HepG2 (cell line): ENCODE measurements at regions not wholly inside any gene's neighbourhood (a gene's known extent, or its start where the extent isn't known, plus 50 kb on each side); places are given as distances from the start of the nearest gene placed in this dataset.

ENCODE experiments used
- BRCA1 ChIP-seq: sonication (generic); formaldehyde crosslinking; IDR thresholded peaks from 2 replicates; pipeline ENCODE4 v1.4.0; 2020; ENCODE audit warnings: missing genetic modification reagents
- CBFB ChIP-seq: sonication (generic); formaldehyde crosslinking; IDR thresholded peaks from 2 replicates; pipeline ENCODE4 v1.4.0; 2020; ENCODE audit warnings: missing genetic modification reagents
- CHD2 ChIP-seq: IDR thresholded peaks from 2 replicates; pipeline ENCODE4 v1.6.1; 2011; ENCODE audit warnings: low read depth, low read length, improper control_type of control experiment
- ETV5 ChIP-seq: IDR thresholded peaks from 2 replicates; pipeline ENCODE4 v1.6.1; 2018; ENCODE audit warnings: missing biosample characterization, missing genetic modification reagents, inconsistent platforms, borderline replicate concordance
- HIVEP1 ChIP-seq: sonication (generic); formaldehyde crosslinking; IDR thresholded peaks from 2 replicates; pipeline ENCODE4 v1.4.0; 2020; ENCODE audit warnings: mild to moderate bottlenecking, missing genetic modification reagents
- JUN ChIP-seq: sonication (generic); formaldehyde crosslinking; IDR thresholded peaks from 2 replicates; pipeline ENCODE4 v1.4.0; 2020; ENCODE audit warnings: mild to moderate bottlenecking, missing genetic modification reagents
- NFRKB ChIP-seq: fragments of 450-650 bp; IDR thresholded peaks from 2 replicates; pipeline ENCODE4 v1.6.1; 2017
- PAF1 ChIP-seq: IDR thresholded peaks from 2 replicates; pipeline ENCODE4 v1.6.1; 2016; ENCODE audit warnings: missing genetic modification reagents, missing compliant biosample characterization
- TCF12 ChIP-seq, 2 experiments: fragments of 450-650 bp in 1 of 2; sonication (generic) in 1 of 2; formaldehyde crosslinking in 1 of 2; IDR thresholded peaks; 2 replicates each; pipeline versions ENCODE4 v1.6.1 to v1.8.0; 2017 to 2022; ENCODE audit warnings: antibody characterized with exemption in 1 of 2, mild to moderate bottlenecking in 1 of 2, missing genetic modification reagents in 1 of 2, moderate library complexity in 1 of 2
- ZBTB8A ChIP-seq: sonication (generic); formaldehyde crosslinking; IDR thresholded peaks from 2 replicates; pipeline ENCODE4 v1.4.0; 2020; ENCODE audit warnings: mild to moderate bottlenecking, low read depth, missing genetic modification reagents, borderline replicate concordance
- ZNF20 ChIP-seq: sonication (generic); formaldehyde crosslinking; IDR thresholded peaks from 2 replicates; pipeline ENCODE4 v1.4.0; 2020; ENCODE audit warnings: mild to moderate bottlenecking, moderate library complexity, missing genetic modification reagents
- ZNF766 ChIP-seq: sonication (generic); formaldehyde crosslinking; IDR thresholded peaks from 2 replicates; pipeline ENCODE4 v1.5.0; 2020; ENCODE audit warnings: missing genetic modification reagents, borderline replicate concordance
- ZNF782 ChIP-seq: sonication (generic); formaldehyde crosslinking; IDR thresholded peaks from 2 replicates; pipeline ENCODE4 v1.4.0; 2020; ENCODE audit warnings: missing genetic modification reagents, mild to moderate bottlenecking, borderline replicate concordance
- TF ChIP-seq, protein P1 (sequence below): sonication (generic); formaldehyde crosslinking; IDR thresholded peaks from 2 replicates; pipeline ENCODE4 v1.4.0; 2020; ENCODE audit warnings: mild to moderate bottlenecking, missing genetic modification reagents, borderline replicate concordance
- TF ChIP-seq, protein P2 (sequence below): sonication (generic); formaldehyde crosslinking; IDR thresholded peaks from 2 replicates; pipeline ENCODE4 v1.4.0; 2020; ENCODE audit warnings: missing genetic modification reagents
- TF ChIP-seq, protein P3 (sequence below): sonication (generic); formaldehyde crosslinking; IDR thresholded peaks from 2 replicates; pipeline ENCODE4 v1.8.0; 2022; ENCODE audit warnings: mild to moderate bottlenecking, missing genetic modification reagents; ENCODE audit not compliant: insufficient replicate concordance
- TF ChIP-seq, protein P4 (sequence below): sonication (generic); formaldehyde crosslinking; IDR thresholded peaks from 2 replicates; pipeline ENCODE4 v1.4.0; 2020; ENCODE audit warnings: mild to moderate bottlenecking, missing genetic modification reagents
- TF ChIP-seq, protein P5 (sequence below): sonication (generic); formaldehyde crosslinking; IDR thresholded peaks from 2 replicates; pipeline ENCODE4 v1.8.1; 2023; ENCODE audit warnings: mild to moderate bottlenecking, moderate library complexity, missing genetic modification reagents

DNA sequence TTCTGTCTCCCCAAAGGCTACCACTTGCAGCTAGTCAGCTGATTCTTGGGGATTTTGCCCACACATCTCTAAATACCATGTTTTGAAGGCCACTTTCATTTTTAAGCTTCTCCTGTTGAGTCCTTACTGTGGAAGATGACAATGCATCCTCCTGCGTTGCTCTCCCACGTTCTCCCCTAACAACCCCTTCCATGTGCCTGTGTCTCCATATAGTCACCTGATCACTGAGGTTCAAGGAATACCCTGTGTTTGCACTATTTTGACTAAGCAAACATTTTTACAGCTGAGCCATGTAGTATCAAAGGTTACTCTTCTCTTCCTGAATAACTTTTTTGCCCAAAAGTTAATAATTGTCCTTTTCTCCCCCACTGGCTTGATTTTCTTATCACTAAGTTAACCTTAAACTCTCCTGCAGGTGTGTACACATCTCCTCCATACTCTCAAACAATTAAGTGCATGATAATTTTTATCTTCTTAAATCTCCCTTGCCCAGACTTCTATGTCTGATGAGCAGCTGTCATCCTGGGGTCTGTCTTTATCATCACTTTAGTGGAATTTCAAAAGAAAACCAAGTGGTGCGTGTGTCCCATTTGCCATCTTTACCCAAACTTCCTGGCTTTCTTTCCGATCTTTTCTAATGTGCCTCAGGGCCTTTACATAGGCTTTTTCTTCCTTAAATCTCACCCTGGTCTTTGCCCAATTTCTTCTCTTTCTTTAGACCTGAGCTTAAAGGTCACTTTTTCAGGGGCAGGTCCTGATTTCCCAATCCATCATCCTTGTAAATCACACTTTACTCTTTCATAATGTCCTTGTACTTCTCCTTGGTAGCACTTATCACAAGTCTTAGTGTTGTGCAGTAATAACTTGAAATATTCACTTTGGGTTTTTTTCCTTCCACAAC lies 85.2 kb upstream of the SPATS2L start (continued):
- TF ChIP-seq, protein P1, sequence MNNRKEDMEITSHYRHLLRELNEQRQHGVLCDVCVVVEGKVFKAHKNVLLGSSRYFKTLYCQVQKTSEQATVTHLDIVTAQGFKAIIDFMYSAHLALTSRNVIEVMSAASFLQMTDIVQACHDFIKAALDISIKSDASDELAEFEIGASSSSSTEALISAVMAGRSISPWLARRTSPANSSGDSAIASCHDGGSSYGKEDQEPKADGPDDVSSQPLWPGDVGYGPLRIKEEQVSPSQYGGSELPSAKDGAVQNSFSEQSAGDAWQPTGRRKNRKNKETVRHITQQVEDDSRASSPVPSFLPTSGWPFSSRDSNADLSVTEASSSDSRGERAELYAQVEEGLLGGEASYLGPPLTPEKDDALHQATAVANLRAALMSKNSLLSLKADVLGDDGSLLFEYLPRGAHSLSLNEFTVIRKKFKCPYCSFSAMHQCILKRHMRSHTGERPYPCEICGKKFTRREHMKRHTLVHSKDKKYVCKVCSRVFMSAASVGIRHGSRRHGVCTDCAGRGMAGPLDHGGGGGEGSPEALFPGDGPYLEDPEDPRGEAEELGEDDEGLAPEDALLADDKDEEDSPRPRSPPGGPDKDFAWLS = peak; percentile 55; the same call in 1 of the 2 replicates
- TF ChIP-seq, protein P2, sequence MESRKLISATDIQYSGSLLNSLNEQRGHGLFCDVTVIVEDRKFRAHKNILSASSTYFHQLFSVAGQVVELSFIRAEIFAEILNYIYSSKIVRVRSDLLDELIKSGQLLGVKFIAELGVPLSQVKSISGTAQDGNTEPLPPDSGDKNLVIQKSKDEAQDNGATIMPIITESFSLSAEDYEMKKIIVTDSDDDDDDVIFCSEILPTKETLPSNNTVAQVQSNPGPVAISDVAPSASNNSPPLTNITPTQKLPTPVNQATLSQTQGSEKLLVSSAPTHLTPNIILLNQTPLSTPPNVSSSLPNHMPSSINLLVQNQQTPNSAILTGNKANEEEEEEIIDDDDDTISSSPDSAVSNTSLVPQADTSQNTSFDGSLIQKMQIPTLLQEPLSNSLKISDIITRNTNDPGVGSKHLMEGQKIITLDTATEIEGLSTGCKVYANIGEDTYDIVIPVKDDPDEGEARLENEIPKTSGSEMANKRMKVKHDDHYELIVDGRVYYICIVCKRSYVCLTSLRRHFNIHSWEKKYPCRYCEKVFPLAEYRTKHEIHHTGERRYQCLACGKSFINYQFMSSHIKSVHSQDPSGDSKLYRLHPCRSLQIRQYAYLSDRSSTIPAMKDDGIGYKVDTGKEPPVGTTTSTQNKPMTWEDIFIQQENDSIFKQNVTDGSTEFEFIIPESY (CRISPR knock-in tag) = no peak
- no peak for TF ChIP-seq ZNF20 (CRISPR knock-in tag)
- TF ChIP-seq CHD2 = no peak
- peak; percentile 55; the same call in 1 of the 2 replicates for TF ChIP-seq HIVEP1 (CRISPR knock-in tag)
- TF ChIP-seq CBFB = peak; percentile 63; the same call in 1 of the 2 replicates
- peak; percentile 85; the same call in 1 of the 2 replicates for TF ChIP-seq JUN
- TF ChIP-seq PAF1 = no peak
- TF ChIP-seq, protein P3, sequence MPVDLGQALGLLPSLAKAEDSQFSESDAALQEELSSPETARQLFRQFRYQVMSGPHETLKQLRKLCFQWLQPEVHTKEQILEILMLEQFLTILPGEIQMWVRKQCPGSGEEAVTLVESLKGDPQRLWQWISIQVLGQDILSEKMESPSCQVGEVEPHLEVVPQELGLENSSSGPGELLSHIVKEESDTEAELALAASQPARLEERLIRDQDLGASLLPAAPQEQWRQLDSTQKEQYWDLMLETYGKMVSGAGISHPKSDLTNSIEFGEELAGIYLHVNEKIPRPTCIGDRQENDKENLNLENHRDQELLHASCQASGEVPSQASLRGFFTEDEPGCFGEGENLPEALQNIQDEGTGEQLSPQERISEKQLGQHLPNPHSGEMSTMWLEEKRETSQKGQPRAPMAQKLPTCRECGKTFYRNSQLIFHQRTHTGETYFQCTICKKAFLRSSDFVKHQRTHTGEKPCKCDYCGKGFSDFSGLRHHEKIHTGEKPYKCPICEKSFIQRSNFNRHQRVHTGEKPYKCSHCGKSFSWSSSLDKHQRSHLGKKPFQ (CRISPR knock-in tag) = peak; percentile 63
- TF ChIP-seq, protein P4, sequence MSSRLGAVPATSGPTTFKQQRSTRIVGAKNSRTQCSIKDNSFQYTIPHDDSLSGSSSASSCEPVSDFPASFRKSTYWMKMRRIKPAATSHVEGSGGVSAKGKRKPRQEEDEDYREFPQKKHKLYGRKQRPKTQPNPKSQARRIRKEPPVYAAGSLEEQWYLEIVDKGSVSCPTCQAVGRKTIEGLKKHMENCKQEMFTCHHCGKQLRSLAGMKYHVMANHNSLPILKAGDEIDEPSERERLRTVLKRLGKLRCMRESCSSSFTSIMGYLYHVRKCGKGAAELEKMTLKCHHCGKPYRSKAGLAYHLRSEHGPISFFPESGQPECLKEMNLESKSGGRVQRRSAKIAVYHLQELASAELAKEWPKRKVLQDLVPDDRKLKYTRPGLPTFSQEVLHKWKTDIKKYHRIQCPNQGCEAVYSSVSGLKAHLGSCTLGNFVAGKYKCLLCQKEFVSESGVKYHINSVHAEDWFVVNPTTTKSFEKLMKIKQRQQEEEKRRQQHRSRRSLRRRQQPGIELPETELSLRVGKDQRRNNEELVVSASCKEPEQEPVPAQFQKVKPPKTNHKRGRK (CRISPR knock-in tag) = no peak
- no peak for TF ChIP-seq TCF12 (IDR thresholded peaks at IDR 0.05)
- peak; percentile 91 for TF ChIP-seq TCF12 (CRISPR knock-in tag; IDR thresholded peaks at IDR 0.05)
- no peak for TF ChIP-seq NFRKB
- no peak for TF ChIP-seq ZBTB8A
- no peak for TF ChIP-seq ZNF766 (CRISPR knock-in tag)
- 0 out of 2 replicates have a peak, but pooled peaks have one; percentile 14 for TF ChIP-seq BRCA1 (CRISPR knock-in tag)
- peak; percentile 72; the same call in 1 of the 2 replicates for TF ChIP-seq ETV5 (CRISPR knock-in tag)
- peak; percentile 51; the same call in 1 of the 2 replicates for TF ChIP-seq ZNF782
- TF ChIP-seq, protein P5, sequence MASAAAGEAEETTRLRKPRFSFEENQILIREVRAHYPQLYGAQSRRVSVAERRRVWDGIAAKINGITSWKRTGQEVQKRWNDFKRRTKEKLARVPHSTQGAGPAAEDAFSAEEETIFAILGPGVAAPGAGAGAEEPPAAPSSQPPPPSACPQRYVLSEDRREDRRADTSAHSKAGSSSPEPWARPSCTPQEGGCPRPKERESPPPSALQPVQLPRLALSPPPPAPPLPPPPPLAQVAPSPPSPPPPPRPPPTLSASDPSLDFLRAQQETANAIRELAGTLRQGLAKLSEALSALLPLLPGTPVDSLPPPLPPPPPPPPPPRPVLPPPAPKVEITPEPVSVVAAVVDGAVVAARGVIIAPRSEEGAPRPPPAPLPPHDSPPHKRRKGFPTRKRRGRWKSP = peak; percentile 35; the same call in 1 of the 2 replicates
